ENCODE measurements at regions not wholly inside any gene's neighbourhood (a gene's known extent, or its start where the extent isn't known, plus 50 kb on each side); places are given as distances from the start of the nearest gene placed in this dataset.

DNA sequence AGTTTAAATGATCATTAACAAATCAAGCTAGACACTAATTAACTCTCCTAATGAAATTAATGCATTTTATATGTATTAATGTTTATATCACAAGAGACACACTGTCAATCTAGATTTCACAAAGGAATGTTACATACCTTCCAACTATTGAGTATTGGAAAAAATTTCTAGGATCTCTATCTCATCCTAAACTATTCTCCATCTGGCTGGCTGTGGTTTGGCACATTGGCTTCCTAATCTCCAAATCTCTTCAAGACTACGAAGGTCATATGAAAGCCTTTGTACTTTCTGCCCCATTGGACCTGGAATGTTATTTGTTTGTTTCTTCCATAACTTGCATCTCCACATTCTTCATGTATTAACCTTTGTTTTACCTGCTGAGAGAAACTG, 1160.0 kb downstream of the ADGRL3 start:
- TF ChIP-seq POLR2A (IDR thresholded peaks at IDR 0.05; ENCODE audit: low read length) (no peak), GATA1 (IDR thresholded peaks at IDR 0.05; ENCODE audit: low read depth, low read length) (no peak)

Data from erythroblast (primary cell).